Astrocyte (in vitro differentiated cells and primary cell): ENCODE measurements at regions not wholly inside any gene's neighbourhood (a gene's known extent, or its start where the extent isn't known, plus 50 kb on each side); places are given as distances from the start of the nearest gene placed in this dataset.

Experiments
- EZH2 ChIP-seq: IDR thresholded peaks from 2 replicates; pipeline ENCODE4 v1.6.1; 2012; ENCODE audit warnings: mild to moderate bottlenecking, low read length, inconsistent platforms; ENCODE audit not compliant: insufficient read depth
- TF ChIP-seq, protein P1 (sequence below): IDR thresholded peaks from 2 replicates; pipeline ENCODE4 v1.5.1; 2011; ENCODE audit warnings: low read depth, mild to moderate bottlenecking, inconsistent platforms, low read length, moderate library complexity; ENCODE audit not compliant: insufficient read depth

DNA sequence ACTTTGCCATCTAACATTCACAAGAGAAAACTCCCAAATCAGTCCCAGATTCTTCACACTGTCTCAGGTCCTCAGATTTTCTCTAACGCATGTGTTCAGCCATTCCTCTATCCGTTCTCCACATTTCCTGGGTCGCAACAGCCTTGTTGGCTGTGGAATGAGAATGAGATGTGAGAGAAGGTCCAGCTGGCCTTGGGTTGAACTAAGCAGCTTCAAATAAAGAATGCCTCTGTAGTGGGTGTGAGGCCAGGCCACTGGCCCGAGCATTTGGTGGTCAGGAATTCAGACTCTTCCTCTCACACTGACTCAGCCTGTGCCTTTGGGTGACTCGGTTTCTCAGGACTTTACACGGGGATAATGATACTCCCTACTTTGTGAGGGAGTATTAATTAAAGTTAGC, 73.8 kb upstream of the CCN6 start:
- TF ChIP-seq, protein P1, sequence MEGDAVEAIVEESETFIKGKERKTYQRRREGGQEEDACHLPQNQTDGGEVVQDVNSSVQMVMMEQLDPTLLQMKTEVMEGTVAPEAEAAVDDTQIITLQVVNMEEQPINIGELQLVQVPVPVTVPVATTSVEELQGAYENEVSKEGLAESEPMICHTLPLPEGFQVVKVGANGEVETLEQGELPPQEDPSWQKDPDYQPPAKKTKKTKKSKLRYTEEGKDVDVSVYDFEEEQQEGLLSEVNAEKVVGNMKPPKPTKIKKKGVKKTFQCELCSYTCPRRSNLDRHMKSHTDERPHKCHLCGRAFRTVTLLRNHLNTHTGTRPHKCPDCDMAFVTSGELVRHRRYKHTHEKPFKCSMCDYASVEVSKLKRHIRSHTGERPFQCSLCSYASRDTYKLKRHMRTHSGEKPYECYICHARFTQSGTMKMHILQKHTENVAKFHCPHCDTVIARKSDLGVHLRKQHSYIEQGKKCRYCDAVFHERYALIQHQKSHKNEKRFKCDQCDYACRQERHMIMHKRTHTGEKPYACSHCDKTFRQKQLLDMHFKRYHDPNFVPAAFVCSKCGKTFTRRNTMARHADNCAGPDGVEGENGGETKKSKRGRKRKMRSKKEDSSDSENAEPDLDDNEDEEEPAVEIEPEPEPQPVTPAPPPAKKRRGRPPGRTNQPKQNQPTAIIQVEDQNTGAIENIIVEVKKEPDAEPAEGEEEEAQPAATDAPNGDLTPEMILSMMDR, result no peak
- no peak for TF ChIP-seq EZH2
